ENCODE measurements at regions not wholly inside any gene's neighbourhood (a gene's known extent, or its start where the extent isn't known, plus 50 kb on each side); places are given as distances from the start of the nearest gene placed in this dataset.

DNA sequence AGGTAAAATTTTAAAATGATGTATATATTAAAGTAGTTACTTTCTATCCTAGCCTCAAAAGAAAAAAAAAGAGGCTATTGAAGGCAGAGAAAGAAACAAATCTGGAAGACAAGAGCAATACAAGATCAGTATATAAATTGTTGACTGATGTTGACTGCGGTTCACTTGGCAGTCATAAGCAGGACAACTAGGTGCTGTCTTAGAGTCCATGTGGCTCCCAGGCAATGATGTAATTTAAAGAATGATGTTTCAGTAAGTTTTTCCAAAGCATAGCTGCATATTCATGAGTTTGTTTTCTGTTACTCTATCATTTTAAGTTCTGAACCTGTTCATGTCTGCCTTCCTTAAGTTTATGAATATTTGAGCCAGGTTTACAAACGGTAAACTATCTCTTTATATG, 630.2 kb downstream of the FAT4 start:
- Histone ChIP-seq H3K4me1 (ENCODE audit: control insufficient read depth in 1 of 2, insufficient read depth in 2 of 2, low read length in 2 of 2) (no peaks in the 10 kb centered on the region), H3K4me3 (ENCODE audit: low read length in 2 of 2) (no peak overlapping the region), H3K36me3 (ENCODE audit: control insufficient read depth in 1 of 2, insufficient read depth in 2 of 2, low read length in 1 of 2) (no peaks in the 10 kb centered on the region), H3K9me3 (ENCODE audit: control insufficient read depth, low read length) (no peaks in the 10 kb centered on the region), H3K27ac (ENCODE audit: low read depth in 1 of 2, low read length in 2 of 2) (no peak overlapping the region), H3K27me3 (ENCODE audit: control insufficient read depth in 1 of 2, insufficient read depth in 2 of 2, low read length in 1 of 2) (no peaks in the 10 kb centered on the region)
- no peak for ATAC-seq (ENCODE audit: low FRiP score)
- intact Hi-C loops (cut with DNase I) = no loop called here
- WGBS, 2 donors = 94 to 96% methylated on average over 2 of the region's 2 CpGs
- no peak for DNase-seq

DNA sequence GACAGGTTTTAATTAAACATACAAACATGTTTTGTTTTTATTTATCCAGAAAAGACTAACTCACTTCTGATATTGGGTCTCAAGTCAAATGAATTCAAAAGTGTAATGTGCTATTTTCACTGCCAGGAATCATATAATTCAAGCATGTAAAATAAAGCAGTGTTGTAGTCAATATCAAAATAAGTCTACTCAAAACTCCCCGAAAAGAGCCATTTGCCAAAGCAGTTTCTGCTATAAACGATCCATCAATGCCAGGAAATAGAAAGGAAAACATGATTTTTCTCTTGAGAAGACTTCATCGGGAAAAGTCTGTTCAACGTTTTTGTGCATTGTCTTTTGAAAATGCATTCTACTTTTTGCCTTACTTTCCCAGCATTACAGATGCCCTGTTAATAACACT, 633.3 kb downstream of the FAT4 start:
- Histone ChIP-seq H3K27me3 (ENCODE audit: control insufficient read depth in 1 of 2, insufficient read depth in 2 of 2, low read length in 1 of 2) (no peaks in the 10 kb centered on the region), H3K9me3 (ENCODE audit: control insufficient read depth, low read length) (no peaks in the 10 kb centered on the region), H3K4me1 (ENCODE audit: control insufficient read depth in 1 of 2, insufficient read depth in 2 of 2, low read length in 2 of 2) (no peaks in the 10 kb centered on the region), H3K36me3 (ENCODE audit: control insufficient read depth in 1 of 2, insufficient read depth in 2 of 2, low read length in 1 of 2) (no peaks in the 10 kb centered on the region), H3K4me3 (ENCODE audit: low read length in 2 of 2) (no peak overlapping the region), H3K27ac (ENCODE audit: low read depth in 1 of 2, low read length in 2 of 2) (no peak overlapping the region)
- ATAC-seq (ENCODE audit: low FRiP score) = no peak
- intact Hi-C loops (cut with DNase I) = no loop called here
- DNase-seq = no peak
- WGBS, 2 donors = 4 to 11% methylated on average over 4 of the region's 4 CpGs

DNA sequence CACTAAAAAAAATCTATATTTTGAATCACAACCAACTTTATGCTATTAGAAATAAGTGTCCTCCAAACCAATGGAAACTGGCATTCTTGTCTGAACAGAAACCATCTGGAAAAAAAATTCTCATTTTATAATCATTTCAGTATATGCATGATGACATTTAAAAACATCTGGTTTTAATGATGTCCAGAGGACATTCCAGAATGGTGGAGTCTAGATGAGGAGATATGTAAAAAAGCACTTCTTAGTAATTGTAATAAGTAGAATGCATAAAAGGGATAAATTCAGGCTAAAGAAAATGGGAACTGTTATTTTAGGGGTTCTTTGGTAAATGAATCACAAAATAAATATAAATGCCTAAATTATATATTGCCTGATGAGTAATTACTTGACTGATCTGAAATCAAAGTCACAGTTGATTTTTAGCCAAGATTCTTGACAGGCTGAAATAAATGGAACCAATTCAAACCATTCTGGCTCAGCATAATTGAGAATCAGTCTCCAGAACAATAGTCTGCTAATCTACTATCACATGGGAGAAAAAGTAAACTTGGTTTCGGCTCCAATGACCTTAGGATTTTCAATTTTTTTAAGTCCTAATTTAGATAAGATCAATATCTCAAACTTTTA, 636.6 kb downstream of the FAT4 start:
- Histone ChIP-seq H3K9me3 (ENCODE audit: control insufficient read depth, low read length) (no peaks in the 10 kb centered on the region), H3K4me1 (ENCODE audit: control insufficient read depth in 1 of 2, insufficient read depth in 2 of 2, low read length in 2 of 2) (no peaks in the 10 kb centered on the region), H3K27me3 (ENCODE audit: control insufficient read depth in 1 of 2, insufficient read depth in 2 of 2, low read length in 1 of 2) (no peaks in the 10 kb centered on the region), H3K36me3 (ENCODE audit: control insufficient read depth in 1 of 2, insufficient read depth in 2 of 2, low read length in 1 of 2) (no peaks in the 10 kb centered on the region), H3K4me3 (ENCODE audit: low read length in 2 of 2) (no peak overlapping the region), H3K27ac (ENCODE audit: low read depth in 1 of 2, low read length in 2 of 2) (no peak overlapping the region)
- intact Hi-C loops (cut with DNase I) = no loop called here
- 84 to 86% methylated on average over 1 of the region's 1 CpG for WGBS, 2 donors
- ATAC-seq (ENCODE audit: low FRiP score) (no peak), DNase-seq (no peak)

DNA sequence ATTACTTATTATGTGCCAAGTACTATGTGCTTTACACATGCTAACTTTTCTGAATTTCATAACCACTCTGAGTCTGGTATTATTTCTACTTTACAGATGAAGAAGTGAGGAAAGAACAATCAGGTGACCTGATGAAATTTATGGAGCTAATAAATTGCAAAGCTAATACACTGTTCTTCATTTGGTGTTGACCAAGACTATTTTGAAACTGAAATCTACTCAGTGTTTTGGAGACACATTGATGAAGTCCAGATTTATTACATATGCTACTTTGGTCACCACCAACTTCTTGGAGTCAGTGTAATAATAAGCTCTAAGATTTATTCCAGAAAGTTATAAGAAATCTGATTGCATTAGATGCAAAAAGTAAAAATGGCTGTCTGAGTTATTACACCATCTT, 637.9 kb downstream of the FAT4 start:
- H3K4me1 ChIP-seq (ENCODE audit: control insufficient read depth in 1 of 2, insufficient read depth in 2 of 2, low read length in 2 of 2) = no peaks in the 10 kb centered on the region
- intact Hi-C loops (cut with DNase I) = no loop called here
- ATAC-seq (ENCODE audit: low FRiP score) = no peak

DNA sequence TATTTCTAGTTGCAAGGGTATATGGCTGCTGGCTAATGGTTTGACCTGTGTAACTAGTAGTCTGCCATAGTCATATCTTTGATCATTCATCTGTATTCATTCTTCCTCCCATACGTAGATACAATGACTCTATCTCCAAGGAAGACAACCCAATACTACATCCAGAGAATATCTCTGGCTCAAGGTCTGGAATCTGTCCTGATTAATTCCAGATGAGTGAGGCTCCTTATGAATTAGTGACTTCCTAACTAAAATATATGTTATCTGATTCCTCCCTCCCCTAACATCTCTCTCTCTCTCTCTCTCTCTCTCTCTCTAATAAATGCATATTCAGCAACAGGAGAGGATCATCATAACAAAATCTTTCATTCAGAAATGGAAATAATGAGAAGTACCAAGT, 641.5 kb downstream of the FAT4 start:
- Histone ChIP-seq H3K27ac (ENCODE audit: low read depth in 1 of 2, low read length in 2 of 2) (no peak overlapping the region), H3K36me3 (ENCODE audit: control insufficient read depth in 1 of 2, insufficient read depth in 2 of 2, low read length in 1 of 2) (no peaks in the 10 kb centered on the region), H3K4me3 (ENCODE audit: low read length in 2 of 2) (no peak overlapping the region), H3K4me1 (ENCODE audit: control insufficient read depth in 1 of 2, insufficient read depth in 2 of 2, low read length in 2 of 2) (no peaks in the 10 kb centered on the region), H3K27me3 (ENCODE audit: control insufficient read depth in 1 of 2, insufficient read depth in 2 of 2, low read length in 1 of 2) (no peaks in the 10 kb centered on the region), H3K9me3 (ENCODE audit: control insufficient read depth, low read length) (no peaks in the 10 kb centered on the region)
- WGBS, 2 donors = 96 to 97% methylated on average over 1 of the region's 1 CpG
- ATAC-seq (ENCODE audit: low FRiP score) (no peak), DNase-seq (no peak)
- intact Hi-C loops (cut with DNase I) = no loop called here

More for the DNA sequence above, 637.9 kb downstream of the FAT4 start:
- H3K36me3 ChIP-seq (ENCODE audit: control insufficient read depth in 1 of 2, insufficient read depth in 2 of 2, low read length in 1 of 2) = no peaks in the 10 kb centered on the region
- no peaks in the 10 kb centered on the region for H3K27me3 ChIP-seq (ENCODE audit: control insufficient read depth in 1 of 2, insufficient read depth in 2 of 2, low read length in 1 of 2)
- no peak overlapping the region for H3K27ac ChIP-seq (ENCODE audit: low read depth in 1 of 2, low read length in 2 of 2)
- no peak for DNase-seq
- H3K9me3 ChIP-seq (ENCODE audit: control insufficient read depth, low read length) = no peaks in the 10 kb centered on the region
- H3K4me3 ChIP-seq (ENCODE audit: low read length in 2 of 2) = no peak overlapping the region

DNA sequence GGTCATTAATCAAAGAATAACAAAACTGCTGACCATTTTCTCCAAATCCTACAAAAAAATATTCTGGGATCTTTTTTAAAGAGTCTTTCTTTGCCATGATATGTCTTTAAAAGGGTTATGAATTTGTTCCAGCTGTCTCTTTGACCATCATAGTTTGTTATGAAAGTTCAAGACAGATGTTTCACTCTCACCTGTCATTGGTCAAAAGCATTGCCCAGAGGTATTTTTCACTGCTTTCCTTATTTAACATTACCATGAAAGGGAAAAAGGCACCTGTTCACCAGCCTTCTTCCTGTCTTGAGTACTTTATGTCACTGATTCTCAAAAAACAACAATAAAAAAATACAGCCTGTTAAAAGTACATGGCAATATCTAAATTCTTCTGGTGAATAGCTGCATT, 643.8 kb downstream of the FAT4 start:
- no peak overlapping the region for H3K4me3 ChIP-seq (ENCODE audit: low read length in 2 of 2)
- ATAC-seq (ENCODE audit: low FRiP score) (no peak), DNase-seq (no peak)
- no peaks in the 10 kb centered on the region for H3K27me3 ChIP-seq (ENCODE audit: control insufficient read depth in 1 of 2, insufficient read depth in 2 of 2, low read length in 1 of 2)
- H3K27ac ChIP-seq (ENCODE audit: low read depth in 1 of 2, low read length in 2 of 2) = no peak overlapping the region
- intact Hi-C loops (cut with DNase I) = no loop called here
- no peaks in the 10 kb centered on the region for H3K36me3 ChIP-seq (ENCODE audit: control insufficient read depth in 1 of 2, insufficient read depth in 2 of 2, low read length in 1 of 2)
- peaks cover 1% of the 10 kb centered on the region for H3K9me3 ChIP-seq (ENCODE audit: control insufficient read depth, low read length)
- no peaks in the 10 kb centered on the region for H3K4me1 ChIP-seq (ENCODE audit: control insufficient read depth in 1 of 2, insufficient read depth in 2 of 2, low read length in 2 of 2)

DNA sequence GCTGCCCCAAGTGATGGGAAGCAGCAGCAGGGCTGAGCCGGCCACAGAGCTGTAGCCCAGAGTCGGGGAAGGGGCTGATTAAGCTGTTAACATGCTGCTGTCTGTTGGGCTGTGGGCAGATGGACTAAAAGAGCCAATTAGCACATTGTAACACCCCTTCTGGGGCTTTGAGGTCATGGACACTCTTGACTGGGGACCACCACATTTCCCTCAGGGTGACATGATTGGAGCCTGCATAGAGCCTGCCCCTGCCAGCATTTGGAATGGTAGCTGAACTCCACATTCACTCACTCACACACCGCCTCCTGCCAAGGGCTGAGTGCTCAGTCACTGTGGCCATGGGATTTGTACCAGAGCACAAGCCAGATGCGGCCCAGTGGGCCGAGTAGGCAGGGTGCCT, 646.9 kb downstream of the FAT4 start:
- intact Hi-C loops (cut with DNase I) = loop anchor here in 1 of 2 donors (10.0 kb wide), 1 partner anchor 1217 kb away; no protein-coding TSS in a partner anchor
- ATAC-seq (ENCODE audit: low FRiP score) = no peak
- no peak overlapping the region for H3K27ac ChIP-seq (ENCODE audit: low read depth in 1 of 2, low read length in 2 of 2)
- DNase-seq = no peak
- H3K9me3 ChIP-seq (ENCODE audit: control insufficient read depth, low read length) = peaks cover 1% of the 10 kb centered on the region
- no peaks in the 10 kb centered on the region for H3K36me3 ChIP-seq (ENCODE audit: control insufficient read depth in 1 of 2, insufficient read depth in 2 of 2, low read length in 1 of 2)
- 69 to 78% methylated on average over 5 of the region's 5 CpGs for WGBS, 2 donors
- H3K27me3 ChIP-seq (ENCODE audit: control insufficient read depth in 1 of 2, insufficient read depth in 2 of 2, low read length in 1 of 2) = no peaks in the 10 kb centered on the region
- no peak overlapping the region for H3K4me3 ChIP-seq (ENCODE audit: low read length in 2 of 2)
- H3K4me1 ChIP-seq (ENCODE audit: control insufficient read depth in 1 of 2, insufficient read depth in 2 of 2, low read length in 2 of 2) = no peaks in the 10 kb centered on the region

DNA sequence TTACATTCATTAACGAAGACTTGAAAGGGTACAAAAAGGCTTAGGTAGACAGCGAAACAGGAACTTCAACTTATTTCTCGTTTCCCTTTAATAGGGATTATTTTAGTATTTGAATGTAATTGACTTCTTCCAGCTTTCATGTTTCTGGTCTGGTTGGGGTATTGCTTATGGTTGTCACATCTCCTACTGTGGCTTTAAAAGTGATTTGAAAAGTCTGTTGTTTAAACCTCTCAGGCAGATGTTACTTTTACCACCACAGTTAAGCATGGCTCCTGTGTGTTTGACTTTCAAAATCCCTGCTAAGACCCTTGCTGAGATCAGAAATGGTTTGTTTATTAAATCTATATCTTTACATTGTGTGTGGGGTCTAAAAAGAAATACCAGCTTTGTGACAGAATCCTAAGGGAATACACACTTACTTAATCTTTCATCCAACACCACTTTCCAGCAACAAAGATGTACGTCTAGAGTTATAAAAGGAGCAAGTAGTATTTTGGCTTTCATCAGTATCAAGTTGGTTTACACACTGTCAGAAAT, 661.2 kb downstream of the FAT4 start:
- no peak for ATAC-seq (ENCODE audit: low FRiP score)
- 83 to 85% methylated on average over 4 of the region's 4 CpGs for WGBS, 2 donors
- Histone ChIP-seq H3K9me3 (ENCODE audit: control insufficient read depth, low read length) (no peaks in the 10 kb centered on the region), H3K27ac (ENCODE audit: low read depth in 1 of 2, low read length in 2 of 2) (no peak overlapping the region), H3K27me3 (ENCODE audit: control insufficient read depth in 1 of 2, insufficient read depth in 2 of 2, low read length in 1 of 2) (no peaks in the 10 kb centered on the region), H3K4me3 (ENCODE audit: low read length in 2 of 2) (no peak overlapping the region), H3K36me3 (ENCODE audit: control insufficient read depth in 1 of 2, insufficient read depth in 2 of 2, low read length in 1 of 2) (no peaks in the 10 kb centered on the region), H3K4me1 (ENCODE audit: control insufficient read depth in 1 of 2, insufficient read depth in 2 of 2, low read length in 2 of 2) (no peaks in the 10 kb centered on the region)
- intact Hi-C loops (cut with DNase I) = no loop called here
- DNase-seq = no peak

DNA sequence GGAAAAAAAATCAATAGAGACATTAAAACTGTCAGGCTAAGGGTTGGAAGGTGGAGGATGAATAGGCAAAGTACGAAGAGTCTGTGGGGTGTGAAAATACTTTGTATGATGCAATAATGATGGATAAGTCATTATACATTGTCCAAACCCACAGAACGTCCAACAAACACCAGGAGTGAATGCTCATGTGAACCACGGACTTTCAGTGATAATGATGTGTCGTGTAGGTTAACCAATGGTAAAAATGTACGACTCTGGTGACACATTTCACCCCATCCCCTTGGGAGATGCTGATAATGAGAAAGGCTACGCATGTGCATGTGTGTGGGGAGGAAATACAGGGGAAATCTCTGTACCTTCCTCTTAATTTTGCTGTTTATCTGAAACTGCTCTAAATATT, 665.2 kb downstream of the FAT4 start:
- intact Hi-C loops (cut with DNase I) = no loop called here
- WGBS, 2 donors = 84 to 88% methylated on average over 6 of the region's 6 CpGs
- H3K27me3 ChIP-seq (ENCODE audit: control insufficient read depth in 1 of 2, insufficient read depth in 2 of 2, low read length in 1 of 2) = no peaks in the 10 kb centered on the region
- ATAC-seq (ENCODE audit: low FRiP score) = no peak
- no peak overlapping the region for H3K4me3 ChIP-seq (ENCODE audit: low read length in 2 of 2)
- no peaks in the 10 kb centered on the region for H3K4me1 ChIP-seq (ENCODE audit: control insufficient read depth in 1 of 2, insufficient read depth in 2 of 2, low read length in 2 of 2)
- H3K36me3 ChIP-seq (ENCODE audit: control insufficient read depth in 1 of 2, insufficient read depth in 2 of 2, low read length in 1 of 2) = no peaks in the 10 kb centered on the region
- no peak for DNase-seq
- H3K27ac ChIP-seq (ENCODE audit: low read depth in 1 of 2, low read length in 2 of 2) = no peak overlapping the region
- H3K9me3 ChIP-seq (ENCODE audit: control insufficient read depth, low read length) = no peaks in the 10 kb centered on the region
